ENCODE measurements at regions not wholly inside any gene's neighbourhood (a gene's known extent, or its start where the extent isn't known, plus 50 kb on each side); places are given as distances from the start of the nearest gene placed in this dataset.
"Not testable (repeated sequence)": the region's sequence is repeated elsewhere in the genome, so short reads cannot be mapped to it uniquely, and the experiment has no call there.

- no peak for DNase-seq (ENCODE audit: low read depth)
Observed at GRCh38 chr20:30811885-30812671, 445.4 kb upstream of the DEFB115 start.

DNA sequence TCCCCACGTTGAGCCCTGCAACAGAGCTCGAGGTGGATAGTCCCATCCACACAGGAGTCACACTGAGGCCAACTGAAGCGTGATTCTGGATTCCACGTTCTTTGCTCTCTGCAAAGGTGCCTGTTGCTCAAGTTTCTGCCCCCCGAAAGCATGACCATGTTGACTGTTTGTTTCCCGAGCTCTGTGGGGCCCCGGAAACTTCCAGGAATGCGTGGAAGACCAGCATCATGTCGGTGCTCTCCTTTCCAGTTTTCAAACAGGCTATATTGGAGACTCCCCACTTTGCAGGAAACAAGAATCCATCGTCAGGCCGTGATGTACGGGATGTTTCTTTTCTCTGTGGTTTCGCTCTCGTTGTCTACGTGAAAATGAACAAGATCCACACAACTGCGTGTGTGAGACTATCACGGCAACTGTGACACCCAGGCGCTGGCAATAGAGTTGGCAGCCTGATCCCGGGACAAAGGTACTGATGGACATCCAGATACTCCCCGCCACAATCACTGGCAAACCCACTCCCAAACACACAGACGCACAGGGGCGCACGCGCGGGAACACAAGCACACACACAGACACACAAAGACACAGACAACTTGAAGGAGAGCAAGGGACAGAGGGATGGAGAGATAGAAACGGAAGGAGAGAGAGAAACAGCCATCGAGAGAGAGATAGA lies 444.6 kb upstream of the DEFB115 start:
- no peak for DNase-seq (ENCODE audit: low read depth)

DNA sequence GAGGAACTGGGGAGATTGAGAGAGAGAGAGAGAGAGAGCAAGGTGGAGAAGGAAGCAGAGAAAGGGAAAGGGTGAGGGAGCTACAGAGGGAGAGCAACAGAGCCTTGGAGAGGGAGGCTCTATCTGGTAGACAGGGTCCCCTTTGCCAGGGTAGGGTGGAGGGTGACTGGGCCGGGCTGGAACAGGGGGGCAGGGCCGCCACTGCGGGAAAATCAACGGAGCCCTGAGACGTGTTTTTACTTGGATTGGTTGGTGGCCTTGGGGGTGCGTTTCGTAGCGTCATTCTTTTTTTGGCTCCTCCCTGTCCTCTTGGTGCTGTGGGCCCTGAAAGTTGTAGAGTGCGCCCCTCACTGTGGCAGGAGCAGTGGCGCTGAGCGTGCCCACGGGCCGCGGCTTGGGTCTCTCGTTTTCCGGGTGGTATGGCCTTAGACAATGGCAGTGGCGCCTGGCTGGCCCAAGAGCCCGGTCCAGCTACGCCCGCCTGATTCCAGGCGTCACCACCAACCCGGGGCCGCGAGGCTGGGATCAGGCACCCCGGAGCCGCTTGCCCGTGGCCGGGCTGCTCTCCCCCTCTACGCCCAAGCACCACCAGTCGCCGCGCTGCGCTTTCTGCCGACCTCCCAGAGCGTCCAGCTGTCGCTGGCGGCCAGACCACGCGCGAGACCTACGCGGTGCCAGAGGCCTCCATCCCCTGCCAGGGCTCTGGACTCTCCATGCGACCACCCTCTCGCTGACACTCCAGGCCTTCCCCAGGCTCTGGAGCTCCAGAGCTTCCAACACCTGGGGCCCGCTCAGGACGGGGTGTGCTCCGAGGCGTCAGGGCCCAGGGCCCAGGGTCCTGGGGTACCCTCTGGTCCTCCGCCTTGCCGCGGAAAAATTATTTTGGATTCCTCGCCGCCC lies 443.8 kb upstream of the DEFB115 start:
- not testable (repeated sequence) for DNase-seq (ENCODE audit: low read depth)

GRCh38 chr20:30814312-30814639 lies 443.2 kb upstream of the DEFB115 start:
- DNase-seq (ENCODE audit: low read depth), result not testable (repeated sequence)

- DNase-seq (ENCODE audit: low read depth), result not testable (repeated sequence)
Observed at GRCh38 chr20:30815027-30815576, 442.4 kb upstream of the DEFB115 start.

- no peak for DNase-seq (ENCODE audit: low read depth)
Observed at GRCh38 chr20:30815577-30816181, 441.8 kb upstream of the DEFB115 start.

- DNase-seq (ENCODE audit: low read depth), result no peak
Observed at GRCh38 chr20:30816182-30816645, 441.2 kb upstream of the DEFB115 start.

- DNase-seq (ENCODE audit: low read depth), result not testable (repeated sequence)
Observed at GRCh38 chr20:30821615-30822014, 435.8 kb upstream of the DEFB115 start.

DNA sequence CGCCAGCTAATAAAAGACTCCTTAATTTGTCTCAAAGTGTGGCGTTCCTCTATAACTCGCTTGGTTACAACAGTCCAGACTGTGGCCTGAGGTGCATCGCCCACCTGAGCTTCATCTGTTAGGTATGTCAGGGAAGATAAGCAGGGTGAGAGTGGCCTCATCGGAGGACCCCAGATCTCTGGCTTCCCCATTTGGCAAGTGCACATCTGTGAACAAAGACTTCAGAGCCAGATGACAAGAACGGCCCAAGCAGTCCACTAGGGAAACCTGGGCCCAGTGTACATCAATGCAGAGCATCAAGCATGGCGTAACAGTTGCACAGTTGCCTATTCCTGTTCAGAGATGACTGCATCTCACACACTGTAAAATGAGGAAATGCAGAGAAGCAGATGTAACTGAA lies 432.8 kb upstream of the DEFB115 start:
- DNase-seq (ENCODE audit: low read depth), result not testable (repeated sequence)

DNA sequence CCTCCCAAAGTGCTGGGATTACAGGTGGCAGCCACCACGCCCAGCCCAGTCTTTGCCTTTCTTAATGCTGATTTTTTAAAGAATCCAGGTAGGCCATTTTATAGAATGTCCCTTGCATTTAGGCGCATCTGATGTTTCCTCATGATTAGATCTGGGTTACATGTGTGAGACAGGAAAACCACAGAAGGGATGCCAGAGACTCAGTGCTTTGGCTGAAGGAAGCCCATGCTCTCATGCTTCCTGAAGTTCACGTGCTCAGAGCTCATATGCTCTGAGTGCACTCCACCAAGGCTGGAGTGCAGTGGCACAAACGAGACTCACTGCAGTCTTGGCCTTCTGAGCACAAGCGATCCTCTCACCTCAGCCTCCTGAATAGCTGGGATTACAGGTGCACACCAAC lies 411.5 kb upstream of the DEFB115 start:
- DNase-seq (ENCODE audit: low read depth), result not testable (repeated sequence)

DNA sequence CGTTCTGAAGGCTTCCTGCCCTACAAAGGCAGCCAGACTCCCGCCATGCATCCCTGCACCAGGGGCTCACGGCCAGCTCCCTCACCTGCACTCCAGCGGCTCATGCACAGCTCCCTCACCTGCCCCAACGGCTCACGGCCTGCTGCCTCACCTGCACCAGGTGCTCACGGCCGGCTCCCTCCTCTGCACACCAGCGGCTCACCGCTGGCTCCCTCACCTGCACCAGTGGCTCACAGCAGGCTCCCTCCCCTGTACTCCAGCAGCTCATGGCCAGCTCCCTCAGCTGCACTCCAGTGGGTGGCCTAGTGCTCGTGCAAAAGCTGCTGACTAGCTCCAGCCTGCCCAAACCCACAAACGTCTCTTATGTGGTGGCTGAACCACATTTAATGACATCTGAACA lies 389.2 kb upstream of the DEFB115 start:
- DNase-seq (ENCODE audit: low read depth), result not testable (repeated sequence)

DNA sequence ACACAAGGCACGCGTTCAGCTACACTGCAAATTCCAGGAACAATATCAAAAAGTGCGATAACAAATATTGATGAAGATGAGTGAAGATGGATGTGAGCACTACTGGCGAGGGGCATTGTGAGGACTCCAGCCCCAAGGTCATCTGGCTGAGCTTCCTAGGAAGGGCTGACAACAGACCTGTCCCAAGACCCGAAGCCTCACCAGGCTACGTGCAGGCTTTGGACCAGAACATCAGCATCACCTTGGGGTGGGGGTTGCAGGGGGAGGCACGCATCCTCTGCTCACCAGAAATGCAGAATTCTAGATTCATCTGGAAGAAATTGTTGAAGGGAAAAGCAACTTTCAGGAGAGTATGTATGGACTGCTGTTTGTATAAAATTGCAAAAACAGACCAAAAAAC lies 386.3 kb upstream of the DEFB115 start:
- DNase-seq (ENCODE audit: low read depth), result not testable (repeated sequence)

- DNase-seq (ENCODE audit: low read depth), result not testable (repeated sequence)
Observed at GRCh38 chr20:30872252-30872651, 385.2 kb upstream of the DEFB115 start.

GRCh38 chr20:30875868-30876267 lies 381.6 kb upstream of the DEFB115 start:
- not testable (repeated sequence) for DNase-seq (ENCODE audit: low read depth)

DNA sequence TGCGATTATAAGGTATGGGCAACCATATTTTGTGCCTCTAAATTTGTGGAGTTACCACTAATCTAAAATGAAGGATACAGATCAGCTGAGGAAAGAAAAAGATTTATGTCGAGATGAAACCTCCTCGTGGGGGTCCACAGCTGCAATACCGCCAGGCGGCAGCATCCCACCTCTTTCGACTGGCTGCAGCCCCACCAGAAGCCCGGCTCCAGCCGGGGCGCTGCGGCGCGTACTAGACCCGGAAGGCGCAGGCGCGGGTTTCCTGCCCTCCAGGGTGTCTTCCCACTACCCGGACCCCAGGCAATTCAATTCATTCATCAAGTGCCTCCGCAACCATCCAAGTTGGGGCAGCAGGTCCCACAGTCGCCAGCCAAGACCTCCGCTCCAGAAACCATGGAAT lies 366.1 kb upstream of the DEFB115 start:
- not testable (repeated sequence) for DNase-seq (ENCODE audit: low read depth)

DNA sequence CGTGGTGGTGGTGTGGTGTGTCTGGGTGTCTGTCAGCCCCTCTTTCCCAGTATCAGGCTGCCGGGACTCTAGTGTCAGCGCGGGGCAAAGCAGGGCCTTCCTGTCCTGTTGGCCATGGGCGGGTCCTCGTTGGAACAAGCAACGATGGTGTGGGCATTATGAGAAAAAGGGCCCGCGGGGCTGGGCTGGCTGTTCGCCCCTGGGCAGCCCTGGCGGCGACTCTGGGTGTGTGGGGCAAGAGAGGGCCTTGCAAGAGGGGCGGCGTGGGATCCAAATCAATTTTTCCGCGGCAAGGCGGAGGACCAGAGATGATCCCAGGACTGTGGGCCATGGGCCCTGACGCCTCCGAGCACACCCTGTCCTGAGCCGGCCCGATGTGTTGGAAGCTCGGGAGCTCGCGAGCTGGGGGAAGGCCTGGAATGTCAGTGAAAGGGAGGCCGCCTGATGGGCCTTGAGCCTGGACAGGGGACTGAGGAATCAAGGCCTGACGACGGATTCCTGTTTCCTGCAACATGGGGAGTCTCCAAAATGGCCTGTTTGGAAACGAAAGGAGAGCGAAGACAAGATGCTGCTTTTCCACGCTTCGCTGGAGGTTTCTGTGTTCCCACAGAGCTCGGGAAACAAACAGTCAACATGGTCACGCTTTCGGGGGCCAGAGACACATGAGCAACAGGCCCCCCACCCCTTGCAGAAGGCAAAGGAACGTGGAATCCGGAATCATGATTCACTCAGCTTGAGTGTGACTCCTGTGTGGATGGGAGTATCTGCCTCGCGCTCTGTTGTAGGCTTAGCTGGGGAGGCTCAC lies 364.7 kb upstream of the DEFB115 start:
- no peak for DNase-seq (ENCODE audit: low read depth)

GRCh38 chr20:30893346-30894314 lies 363.8 kb upstream of the DEFB115 start:
- DNase-seq (ENCODE audit: low read depth), result not testable (repeated sequence)

GRCh38 chr20:30894707-30895353 lies 362.6 kb upstream of the DEFB115 start:
- DNase-seq (ENCODE audit: low read depth), result not testable (repeated sequence)

DNA sequence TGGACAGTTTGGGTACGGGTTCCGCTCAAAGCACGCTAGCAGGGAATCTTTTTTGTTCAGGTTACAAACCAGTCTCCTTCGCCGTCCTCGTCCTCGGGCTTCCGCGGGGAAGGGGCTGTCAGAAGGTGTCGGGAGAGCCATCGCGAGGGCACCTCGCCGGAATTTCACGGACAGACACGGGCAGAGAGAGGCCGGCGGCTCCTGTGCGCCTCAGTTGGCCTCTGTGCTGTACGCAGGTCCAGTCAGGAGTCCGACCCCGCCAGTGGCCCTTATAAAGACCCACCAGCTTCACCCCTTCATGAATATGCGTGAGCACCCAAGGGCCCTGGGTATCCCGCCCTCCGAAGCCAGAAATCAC lies 362.1 kb upstream of the DEFB115 start:
- not testable (repeated sequence) for DNase-seq (ENCODE audit: low read depth)

Data from stromal cell of bone marrow (primary cell).